ELR (cell line): ENCODE measurements at regions not wholly inside any gene's neighbourhood (a gene's known extent, or its start where the extent isn't known, plus 50 kb on each side); places are given as distances from the start of the nearest gene placed in this dataset.
A peak's percentile ranks its signal among the peaks of the same experiment; 100 is the strongest.

Source experiments
- DNase-seq: peaks from one replicate; pipeline ENCODE4 v3.0.0-alpha.2; 2015; ENCODE audit warnings: low read depth

- no peak for DNase-seq
These were observed 74.3 kb downstream of the RTL6 start for GRCh38 chr22:44423556-44424358.

DNA sequence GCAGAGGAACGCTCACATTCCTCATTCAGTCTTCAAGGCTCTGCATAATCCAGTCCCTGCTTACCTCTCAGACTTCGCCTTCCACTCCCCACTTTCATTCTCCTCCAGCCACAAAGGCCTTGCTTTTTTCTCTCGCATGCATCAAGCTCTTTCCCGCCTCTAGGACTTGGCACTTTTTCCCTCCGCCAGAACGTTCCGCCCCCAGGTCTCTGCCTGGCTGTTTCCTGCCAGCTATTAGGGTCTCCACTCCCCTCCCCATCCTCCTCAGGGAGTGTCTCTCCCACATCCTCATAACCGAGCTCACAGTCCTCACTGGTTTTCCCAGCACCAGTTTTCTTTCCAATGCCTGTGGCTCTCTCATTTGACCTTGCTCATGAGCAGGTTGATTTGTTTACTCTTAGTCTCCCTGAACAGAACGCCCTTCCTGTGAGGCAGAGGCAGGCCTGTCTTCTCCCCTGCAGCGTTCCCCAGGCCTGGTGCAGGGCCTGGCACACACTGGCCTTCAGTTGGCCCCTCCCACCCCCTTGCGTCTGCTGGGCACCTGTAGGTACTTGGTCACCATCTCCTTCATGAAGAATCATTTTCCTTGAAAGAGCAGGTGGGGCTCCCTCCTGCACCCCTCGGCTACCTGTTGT lies 75.2 kb downstream of the RTL6 start:
- no peak for DNase-seq

- peak; percentile 14 for DNase-seq
These were observed 78.6 kb downstream of the RTL6 start for GRCh38 chr22:44419429-44419828.

DNA sequence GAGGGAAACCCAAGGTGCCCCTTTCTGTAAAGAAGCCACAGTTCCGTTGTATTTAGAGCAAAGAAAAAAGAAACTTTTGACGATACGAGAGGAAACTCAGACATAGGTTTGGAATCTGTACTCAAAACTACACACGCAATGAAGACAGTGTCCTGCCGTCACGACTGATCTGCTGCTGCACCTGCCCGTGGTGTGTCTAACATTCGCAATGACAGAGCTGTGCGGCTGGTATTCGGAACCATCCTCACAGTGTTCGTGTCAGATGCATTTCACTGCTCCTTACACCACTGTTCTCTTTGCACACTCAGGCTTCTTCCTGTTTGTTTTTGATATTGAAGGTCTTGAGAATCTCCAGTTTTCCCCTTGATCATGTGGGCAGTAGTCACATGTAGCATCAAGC lies 84.8 kb downstream of the RTL6 start:
- no peak for DNase-seq

DNA sequence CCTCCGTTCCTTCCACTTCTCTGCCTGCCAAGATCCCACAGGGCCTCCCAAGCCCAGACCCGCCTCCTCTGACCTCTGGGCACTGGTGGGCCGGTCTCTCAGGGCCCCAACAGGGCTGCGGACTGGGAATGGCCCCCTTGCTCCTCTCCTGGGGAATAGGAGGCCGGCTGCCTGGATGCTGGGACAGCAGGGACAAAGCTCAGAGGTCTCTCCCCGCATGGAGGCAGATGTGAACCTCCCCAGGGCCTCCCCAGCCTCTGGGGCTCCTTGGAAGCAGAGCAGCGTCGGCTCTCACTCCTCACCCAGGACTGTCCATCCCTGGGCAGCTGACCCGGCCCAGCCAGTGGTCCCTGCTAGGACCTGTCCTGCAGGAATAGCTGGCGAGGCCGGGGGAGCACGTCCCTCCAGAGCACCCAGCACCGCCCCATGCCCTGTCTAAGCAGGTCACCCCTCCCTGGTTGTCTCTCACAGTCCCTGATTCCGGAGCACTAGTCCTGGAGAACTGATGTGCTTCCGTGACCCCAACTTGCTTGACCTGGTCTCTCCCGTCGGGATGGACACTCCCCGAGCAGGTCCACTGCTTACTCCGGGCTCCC lies 85.8 kb downstream of the RTL6 start:
- DNase-seq = no peak

DNA sequence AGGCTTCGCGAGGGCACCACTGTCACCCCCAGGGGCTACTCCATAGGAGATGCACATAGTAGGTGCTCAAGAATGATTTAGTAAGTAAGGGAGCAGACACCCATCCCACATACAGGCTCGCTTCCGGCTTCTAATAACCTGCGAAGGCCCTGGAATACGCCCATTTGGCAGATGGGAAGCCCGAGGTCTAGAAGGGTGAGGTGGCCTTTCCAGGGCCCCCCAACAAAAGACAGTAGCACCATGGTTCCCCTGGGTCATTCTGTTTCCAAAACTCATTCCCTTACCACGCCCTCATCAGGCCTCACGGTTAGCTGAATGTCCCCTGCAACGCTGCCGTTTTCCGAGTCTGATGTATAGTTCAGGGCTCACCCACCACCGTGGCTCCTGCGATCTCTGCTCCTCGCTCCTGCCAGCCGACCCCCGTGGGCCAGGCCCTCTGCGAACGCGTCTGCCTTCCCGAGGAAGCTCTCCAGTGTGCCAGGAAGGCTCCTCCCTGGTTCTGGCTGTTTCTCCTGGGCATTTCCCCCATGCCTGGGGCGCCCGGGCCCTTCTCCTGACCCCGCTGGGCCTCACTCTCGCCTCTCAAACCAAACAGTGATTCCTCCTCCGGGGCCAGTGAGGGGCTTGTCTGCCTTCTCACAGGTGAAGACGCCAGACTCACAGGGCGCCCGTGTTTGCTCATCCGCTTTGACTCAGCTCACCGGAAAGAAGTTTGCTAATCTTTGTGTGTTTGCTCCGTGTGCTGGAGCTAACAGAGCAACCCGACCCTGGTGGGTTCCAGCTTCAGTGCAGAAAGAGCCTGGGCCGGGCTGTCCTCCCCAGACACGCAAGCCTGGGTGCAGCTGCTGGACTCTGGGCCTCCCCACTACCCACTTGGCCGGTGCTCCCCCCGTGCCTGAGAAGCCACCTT lies 86.6 kb downstream of the RTL6 start:
- DNase-seq = no peak

DNA sequence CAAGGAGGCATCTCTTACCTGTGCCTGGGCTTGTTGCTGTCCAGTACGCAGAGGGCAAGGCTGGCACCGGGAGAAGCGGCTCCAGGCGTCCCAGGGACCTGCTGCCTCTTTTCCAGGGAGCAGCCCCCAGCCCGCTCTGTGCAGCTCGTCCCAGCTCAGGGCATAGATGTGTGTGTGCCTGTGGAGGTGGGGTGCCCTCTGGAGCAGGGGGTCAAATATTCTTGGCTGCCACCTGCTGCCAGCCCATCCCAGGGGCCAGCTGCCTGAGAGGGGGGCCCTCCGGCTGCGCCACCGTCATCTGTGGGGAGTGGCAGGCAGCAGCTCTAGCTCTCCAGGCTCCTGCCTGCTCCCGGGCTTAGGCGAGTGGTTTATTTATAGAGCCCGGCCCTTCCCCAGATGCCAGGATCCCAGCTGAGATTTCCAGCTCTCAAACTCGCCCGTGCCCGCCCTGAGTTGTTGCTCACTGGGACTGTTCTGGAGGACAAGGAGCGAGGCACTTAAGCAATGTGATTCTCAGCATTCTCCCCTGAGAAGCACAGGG lies 87.5 kb downstream of the RTL6 start:
- no peak for DNase-seq

GRCh38 chr22:44409974-44410316 lies 88.1 kb downstream of the RTL6 start:
- no peak for DNase-seq

DNA sequence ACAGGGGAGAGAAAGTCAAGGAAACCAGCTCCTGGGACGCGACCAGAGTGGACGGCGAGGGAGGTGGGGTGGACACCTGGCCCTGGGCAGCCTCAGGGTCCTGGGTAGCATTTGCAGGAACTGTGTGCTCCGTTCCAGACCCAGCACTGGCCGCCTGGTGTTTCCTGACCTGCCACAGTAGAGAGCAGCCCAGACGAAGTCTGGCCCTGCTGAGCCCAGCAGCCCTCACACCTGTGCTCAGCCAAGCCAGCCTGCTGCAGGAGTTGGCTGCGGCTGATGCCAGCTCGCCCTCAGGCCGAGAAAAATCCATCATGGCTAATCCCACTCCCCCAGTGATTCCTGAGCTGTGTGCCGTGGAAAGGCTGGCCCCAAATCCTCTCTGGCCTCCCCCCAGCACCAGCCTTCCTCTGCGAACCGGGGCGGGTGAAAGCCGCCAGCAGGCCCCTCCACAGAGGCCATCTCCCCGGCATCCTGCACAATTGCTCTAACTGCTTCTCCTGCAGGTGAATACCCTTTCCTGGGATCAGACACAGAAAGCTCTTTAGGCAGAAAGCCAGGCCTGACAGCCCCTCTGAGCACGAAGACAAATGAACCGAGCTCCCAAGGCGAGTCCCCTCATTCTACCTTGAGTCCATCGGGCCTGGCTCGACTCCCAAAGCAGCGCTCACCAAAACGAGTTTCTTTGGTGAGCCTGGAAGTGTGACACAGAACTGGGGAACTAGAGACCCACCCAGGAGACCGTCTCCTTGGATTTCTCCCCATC lies 88.6 kb downstream of the RTL6 start:
- no peak for DNase-seq

DNA sequence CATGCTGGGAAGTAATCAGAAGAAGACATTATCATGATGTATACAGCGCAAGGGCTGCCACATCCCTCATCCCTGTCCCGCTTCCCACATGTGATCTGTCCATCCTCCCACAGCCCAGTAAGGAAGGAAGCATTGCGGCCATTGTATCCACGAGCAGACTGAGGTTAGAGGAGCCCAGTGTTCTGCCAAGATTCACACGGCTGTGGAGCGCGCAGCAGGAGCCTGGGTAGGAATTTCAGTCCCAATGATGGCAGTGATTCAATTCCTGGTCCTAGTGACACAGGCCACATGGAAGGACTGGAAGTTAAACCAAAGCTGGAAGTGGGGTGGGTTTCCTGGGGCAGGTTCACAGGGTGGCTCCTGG lies 89.2 kb downstream of the RTL6 start:
- no peak for DNase-seq

DNA sequence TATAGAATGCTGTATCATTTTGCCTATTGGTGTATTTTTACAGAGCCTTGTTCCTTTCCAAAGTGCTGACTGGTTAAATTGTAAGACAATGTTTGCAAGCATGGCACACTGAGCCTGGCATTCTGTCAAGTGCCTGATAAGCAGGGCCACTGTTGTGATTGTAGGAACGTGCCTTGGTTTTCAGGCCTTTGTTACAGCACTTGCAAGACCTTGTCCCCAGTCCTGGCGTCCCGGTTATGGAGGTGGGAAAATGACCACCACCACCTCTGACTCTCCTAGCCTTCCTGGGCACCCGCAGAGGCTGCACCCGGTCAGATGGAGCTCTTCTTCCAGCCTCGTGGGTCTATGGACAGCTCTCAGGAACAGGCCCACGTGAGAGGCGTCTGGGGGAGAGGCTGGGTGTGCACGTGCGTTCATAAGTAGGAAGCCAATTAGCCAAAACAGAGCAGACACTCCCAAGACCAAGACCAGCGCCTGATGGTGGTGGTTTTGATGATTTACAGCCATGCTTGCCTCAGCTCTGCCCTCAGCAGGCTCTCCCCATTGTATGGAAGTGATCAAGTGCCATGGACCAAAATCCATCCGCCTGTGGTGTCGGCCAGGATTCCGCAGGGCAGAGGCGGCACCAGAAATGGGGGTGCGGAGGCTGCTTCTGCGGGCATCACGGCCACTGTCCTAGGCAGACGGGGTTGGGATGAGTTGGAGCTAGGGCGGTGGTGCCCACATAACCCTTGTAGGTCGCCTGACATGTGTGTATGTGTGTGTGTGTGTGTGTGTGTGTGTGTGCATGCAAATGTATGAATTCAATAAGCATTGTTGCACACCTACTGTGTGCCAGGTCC lies 89.8 kb downstream of the RTL6 start:
- no peak for DNase-seq

DNA sequence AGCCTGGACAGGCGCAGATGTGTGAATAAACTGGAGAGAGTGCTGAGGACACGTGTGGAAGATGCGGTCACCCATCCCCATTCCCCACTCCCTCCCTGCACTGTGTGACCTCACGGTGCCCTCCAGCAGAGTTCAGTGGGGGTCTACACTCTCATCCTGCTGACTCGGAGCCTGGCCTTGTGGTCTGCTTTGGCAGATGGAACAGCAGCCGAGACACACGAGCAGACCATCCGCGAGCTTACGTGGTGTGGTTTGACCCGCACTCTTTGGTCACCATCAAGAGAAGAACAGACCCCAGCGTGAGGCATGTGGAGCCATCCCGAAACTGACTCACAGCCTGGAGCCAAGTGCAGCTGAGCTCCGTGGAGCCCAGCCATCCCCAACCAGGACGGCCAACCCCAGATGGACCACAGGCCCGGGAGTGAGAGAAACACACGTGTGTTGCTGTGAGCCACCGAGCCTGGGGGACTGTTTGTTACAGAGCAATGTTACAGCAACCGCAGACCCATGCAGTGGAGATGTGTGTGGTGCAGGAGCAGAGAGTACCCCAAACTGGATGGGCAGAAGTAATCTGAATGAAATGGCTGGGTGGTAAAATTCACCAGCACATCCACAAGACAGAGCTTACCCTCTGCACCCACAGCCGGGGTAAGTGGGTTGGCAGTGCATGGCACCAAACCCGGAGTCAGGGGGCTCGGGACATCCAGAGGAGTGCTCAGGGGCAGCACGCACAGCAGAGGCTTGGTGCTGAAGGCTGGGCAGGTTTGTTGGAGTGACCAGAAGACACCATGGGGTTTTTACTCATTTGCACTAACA lies 90.7 kb downstream of the RTL6 start:
- DNase-seq = no peak

GRCh38 chr22:44406341-44407170 lies 91.5 kb downstream of the RTL6 start:
- no peak for DNase-seq

GRCh38 chr22:44405661-44406060 lies 92.4 kb downstream of the RTL6 start:
- no peak for DNase-seq

DNA sequence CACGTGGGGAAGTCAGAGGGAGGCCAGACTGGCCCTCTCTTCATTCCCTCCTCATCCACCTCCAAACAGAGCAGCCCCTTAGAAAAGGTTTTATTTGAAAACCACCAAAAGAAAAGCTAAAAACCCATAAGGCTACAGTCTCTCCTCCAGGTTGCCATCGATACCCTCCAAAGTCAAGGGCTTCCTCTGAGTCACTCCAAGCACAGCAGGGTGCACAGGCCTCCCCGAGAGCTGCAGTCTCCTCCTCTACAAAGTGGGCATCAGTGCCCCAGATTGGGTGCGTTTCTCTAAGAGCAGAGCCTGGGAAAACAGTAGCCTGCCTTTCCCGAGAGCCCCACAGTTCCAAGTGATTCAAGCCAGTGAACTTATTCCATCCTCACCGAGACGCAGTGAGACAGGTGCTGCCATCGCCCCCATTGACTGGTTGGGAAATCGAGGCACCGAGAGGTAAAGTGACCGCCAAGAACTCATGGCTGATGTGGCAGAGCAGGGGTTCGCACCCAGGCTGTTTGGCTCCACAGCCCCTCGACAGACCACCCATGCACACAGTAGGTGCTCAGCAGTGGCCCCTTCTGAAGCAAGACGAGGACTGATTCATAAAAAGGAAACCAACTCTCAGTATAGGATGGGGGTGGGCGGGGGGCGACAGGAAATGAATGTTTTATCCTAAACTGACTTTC lies 91.7 kb upstream of the SHISAL1 start:
- DNase-seq = no peak

DNA sequence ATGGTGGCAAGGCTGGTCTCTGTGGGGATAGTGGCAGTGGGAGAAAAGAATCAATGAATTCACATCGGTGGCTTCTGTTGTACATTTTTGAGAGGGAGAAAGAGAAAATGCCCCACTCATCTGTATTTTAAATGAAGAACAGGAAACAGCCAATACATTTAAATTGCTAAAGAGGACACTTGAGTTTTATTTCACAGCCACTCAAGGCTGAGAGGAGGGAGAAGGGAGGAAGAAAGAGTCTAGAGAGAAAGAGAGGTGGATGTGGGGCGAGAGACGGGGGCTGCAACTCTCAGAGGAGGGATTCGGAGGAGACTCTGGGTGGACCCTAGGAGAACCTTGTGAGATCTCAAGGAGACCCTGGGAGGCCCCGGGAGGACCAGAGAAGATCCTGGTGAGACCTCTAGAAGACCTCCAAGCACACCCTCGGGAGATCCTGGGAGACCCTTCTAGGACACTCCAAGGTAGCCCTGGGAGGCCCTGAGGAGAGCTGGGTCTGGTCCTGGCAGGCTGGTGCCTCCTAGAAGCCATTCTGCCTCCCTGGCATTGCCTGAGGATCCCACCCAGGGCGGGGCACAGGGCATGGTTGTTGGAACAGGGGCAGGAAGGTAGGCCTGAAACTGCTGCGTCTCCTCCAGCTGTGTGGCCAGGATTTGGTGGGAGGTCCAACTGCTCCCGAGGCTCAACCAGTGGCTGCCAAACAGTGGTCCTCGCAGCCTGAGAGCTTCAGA lies 91.0 kb upstream of the SHISAL1 start:
- no peak for DNase-seq

DNA sequence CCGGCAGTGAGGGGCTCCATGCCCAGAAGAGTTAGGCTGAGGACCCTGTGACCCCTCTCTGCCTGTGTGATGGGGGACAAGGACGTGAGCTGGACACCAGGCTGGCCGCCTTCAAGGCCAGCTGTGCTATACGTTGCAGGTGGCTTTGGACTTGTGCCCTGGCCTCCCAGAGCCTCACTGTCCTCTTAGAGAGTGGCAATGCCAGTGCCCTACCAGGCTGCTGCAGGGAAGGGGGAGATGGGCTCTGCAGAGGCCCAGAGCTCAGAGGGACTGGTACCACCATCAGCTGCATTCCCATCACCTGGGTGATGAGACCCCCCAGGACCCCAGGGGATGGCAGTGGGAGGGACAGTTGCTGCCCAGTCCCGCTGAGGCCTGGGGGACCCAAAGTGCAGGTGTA lies 90.4 kb upstream of the SHISAL1 start:
- DNase-seq = no peak
